OCI-LY7 (cell line): ENCODE measurements at regions not wholly inside any gene's neighbourhood (a gene's known extent, or its start where the extent isn't known, plus 50 kb on each side); places are given as distances from the start of the nearest gene placed in this dataset.

Source experiments
- BruUV-seq: library from RNA; stranded (reverse); fragments of 400-500 nt; replicated peaks from 2 replicates; lab custom pipeline; 2021; lab: Mats Ljungman, UMichigan
- CTCF ChIA-PET: fragments of 300-600 bp; sonication (Branson Sonifier 250); formaldehyde crosslinking; loops from one replicate; lab custom pipeline; 2022; ENCODE audit warnings: antibody characterized with exemption; ENCODE audit not compliant: unreplicated experiment; lab: Charles Lee
- POLR2A ChIA-PET: fragments of 300-600 bp; sonication (Branson Sonifier 250); formaldehyde crosslinking; loops from one replicate; lab custom pipeline; 2022; ENCODE audit warnings: antibody characterized with exemption; lab: Charles Lee
- DNase-seq: peaks from one replicate; pipeline ENCODE4 v3.0.0-alpha.2; 2015; ENCODE audit warnings: low spot score
- H2AFZ ChIP-seq: fragments of 200-600 bp; sonication (generic), shearing (Covaris generic); 2 replicates; pipeline ENCODE4 v1.6.1; 2014; ENCODE audit warnings: mild to moderate bottlenecking, antibody characterized with exemption, low read length, moderate library complexity
- H3K27ac ChIP-seq: fragments of 200-600 bp; sonication (generic); 2 replicates; pipeline ENCODE4 v1.5.1; 2014; ENCODE audit warnings: mixed run types, low read depth, mild to moderate bottlenecking, moderate library complexity, low read length, inconsistent platforms; ENCODE audit not compliant: poor library complexity, severe bottlenecking
- H3K36me3 ChIP-seq: fragments of 200-600 bp; sonication (generic); 2 replicates; pipeline ENCODE4 v1.6.1; 2014; ENCODE audit warnings: mild to moderate bottlenecking, antibody characterized with exemption, low read length, moderate library complexity, mixed read lengths; ENCODE audit not compliant: insufficient read depth
- H3K4me1 ChIP-seq: fragments of 200-600 bp; sonication (generic); 2 replicates; pipeline ENCODE4 v1.5.1; 2014; ENCODE audit warnings: mild to moderate bottlenecking, low read length; ENCODE audit not compliant: insufficient read depth, poor library complexity, severe bottlenecking
- H3K4me2 ChIP-seq: fragments of 200-600 bp; sonication (generic); 2 replicates; pipeline ENCODE4 v1.6.1; 2014; ENCODE audit warnings: mild to moderate bottlenecking, low read length
- H3K4me3 ChIP-seq: fragments of 200-600 bp; sonication (generic); 2 replicates; pipeline ENCODE4 v1.5.1; 2014; ENCODE audit warnings: mild to moderate bottlenecking, low read depth, low read length; ENCODE audit not compliant: poor library complexity, severe bottlenecking
- H3K79me2 ChIP-seq: fragments of 200-600 bp; sonication (generic); 2 replicates; pipeline ENCODE4 v1.6.1; 2016; ENCODE audit warnings: low read depth, mild to moderate bottlenecking, low read length, moderate library complexity, mixed read lengths; ENCODE audit not compliant: insufficient read depth
- H3K9me2 ChIP-seq: fragments of 200-600 bp; sonication (generic); 2 replicates; pipeline ENCODE4 v1.6.1; 2016; ENCODE audit warnings: mild to moderate bottlenecking, low read length, mixed read lengths; ENCODE audit not compliant: insufficient read depth
- H3K9me3 ChIP-seq: fragments of 200-600 bp; sonication (generic); 2 replicates; pipeline ENCODE4 v1.6.1; 2014; ENCODE audit warnings: mild to moderate bottlenecking, mixed run types, low read length, mixed read lengths
- H4K20me1 ChIP-seq: fragments of 200-600 bp; sonication (generic); 2 replicates; pipeline ENCODE4 v1.6.1; 2014; ENCODE audit warnings: mild to moderate bottlenecking, antibody characterized with exemption, low read length, moderate library complexity, mixed read lengths; ENCODE audit not compliant: insufficient read depth
- EZH2phosphoT487 ChIP-seq: fragments of 200-600 bp; sonication (generic); IDR thresholded peaks from 2 replicates; pipeline ENCODE4 v1.6.1; 2018; ENCODE audit warnings: low read depth, borderline replicate concordance, mild to moderate bottlenecking, mixed run types, antibody characterized with exemption, low read length, moderate library complexity, mixed read lengths
- intact Hi-C: fragments of 100-400 bp; cut with micrococcal nuclease; formaldehyde crosslinking; loops from one replicate; pipeline ENCODE4 v1.10.0; 2022; ENCODE audit not compliant: unreplicated experiment
- TF ChIP-seq, protein P1 (sequence below): fragments of 200-600 bp; sonication (generic); conservative IDR thresholded peaks from 2 replicates; pipeline ENCODE4 v1.5.1; 2014; ENCODE audit warnings: mild to moderate bottlenecking, antibody characterized with exemption, low read length, moderate library complexity, mixed read lengths

GRCh38 chr2:23042216-23042906 is 342.6 kb upstream of the KLHL29 start:
- Histone ChIP-seq H3K4me3 (no peak overlapping the region), H4K20me1 (no peaks in the 10 kb centered on the region), H3K9me2 (no peaks in the 10 kb centered on the region), H2AFZ (no peak overlapping the region), H3K9me3 (no peaks in the 10 kb centered on the region), H3K79me2 (no peaks in the 10 kb centered on the region), H3K4me1 (no peaks in the 10 kb centered on the region), H3K36me3 (no peaks in the 10 kb centered on the region), H3K4me2 (no peak overlapping the region), H3K27ac (no peak overlapping the region)
- no peak for TF ChIP-seq EZH2phosphoT487
- TF ChIP-seq, protein P1, sequence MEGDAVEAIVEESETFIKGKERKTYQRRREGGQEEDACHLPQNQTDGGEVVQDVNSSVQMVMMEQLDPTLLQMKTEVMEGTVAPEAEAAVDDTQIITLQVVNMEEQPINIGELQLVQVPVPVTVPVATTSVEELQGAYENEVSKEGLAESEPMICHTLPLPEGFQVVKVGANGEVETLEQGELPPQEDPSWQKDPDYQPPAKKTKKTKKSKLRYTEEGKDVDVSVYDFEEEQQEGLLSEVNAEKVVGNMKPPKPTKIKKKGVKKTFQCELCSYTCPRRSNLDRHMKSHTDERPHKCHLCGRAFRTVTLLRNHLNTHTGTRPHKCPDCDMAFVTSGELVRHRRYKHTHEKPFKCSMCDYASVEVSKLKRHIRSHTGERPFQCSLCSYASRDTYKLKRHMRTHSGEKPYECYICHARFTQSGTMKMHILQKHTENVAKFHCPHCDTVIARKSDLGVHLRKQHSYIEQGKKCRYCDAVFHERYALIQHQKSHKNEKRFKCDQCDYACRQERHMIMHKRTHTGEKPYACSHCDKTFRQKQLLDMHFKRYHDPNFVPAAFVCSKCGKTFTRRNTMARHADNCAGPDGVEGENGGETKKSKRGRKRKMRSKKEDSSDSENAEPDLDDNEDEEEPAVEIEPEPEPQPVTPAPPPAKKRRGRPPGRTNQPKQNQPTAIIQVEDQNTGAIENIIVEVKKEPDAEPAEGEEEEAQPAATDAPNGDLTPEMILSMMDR, result no peak
- CTCF ChIA-PET, result no interaction called here
- BruUV-seq, result no TSS peak
- DNase-seq, result no peak
- intact Hi-C loops, result no loop called here
- POLR2A ChIA-PET, result interaction anchor here (0.8 kb wide), 1 partner anchor 682 kb away, joined by 4 read pairs; no protein-coding TSS in a partner anchor

DNA sequence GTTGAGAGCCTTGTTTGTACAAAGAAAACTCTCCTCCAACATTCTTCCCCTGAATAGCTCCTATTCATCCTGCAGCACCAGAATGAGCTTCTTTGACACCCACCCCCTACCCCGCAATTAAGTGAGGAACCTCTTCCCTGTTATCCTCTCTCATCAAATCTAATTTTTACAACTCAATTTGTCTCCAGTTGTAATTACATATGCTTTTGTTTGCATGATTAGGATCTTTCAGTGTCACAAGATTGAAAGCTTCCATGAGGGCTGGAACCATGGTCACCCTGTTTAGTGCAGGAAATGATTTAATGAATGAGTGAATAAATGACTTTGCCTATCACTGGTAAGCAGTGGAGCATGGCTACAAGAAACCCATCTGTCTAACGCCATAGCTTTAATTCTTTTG is 334.6 kb upstream of the KLHL29 start:
- DNase-seq, result no peak
- no peak overlapping the region for H3K27ac ChIP-seq
- H3K4me3 ChIP-seq, result no peak overlapping the region
- ChIA-PET CTCF (no interaction called here), POLR2A (no interaction called here)
- no peak overlapping the region for H3K4me2 ChIP-seq
- H4K20me1 ChIP-seq, result no peaks in the 10 kb centered on the region
- BruUV-seq, result no TSS peak
- no peaks in the 10 kb centered on the region for H3K9me2 ChIP-seq
- intact Hi-C loops, result no loop called here
- H3K4me1 ChIP-seq, result no peaks in the 10 kb centered on the region
- no peaks in the 10 kb centered on the region for H3K36me3 ChIP-seq
- no peak overlapping the region for H2AFZ ChIP-seq
- TF ChIP-seq, protein P1, result no peak
- TF ChIP-seq EZH2phosphoT487, result no peak
- no peaks in the 10 kb centered on the region for H3K79me2 ChIP-seq
- no peaks in the 10 kb centered on the region for H3K9me3 ChIP-seq

- Histone ChIP-seq H3K9me2 (no peaks in the 10 kb centered on the region), H3K27ac (no peak overlapping the region), H3K4me2 (no peak overlapping the region), H3K4me1 (no peaks in the 10 kb centered on the region), H2AFZ (no peak overlapping the region), H4K20me1 (no peaks in the 10 kb centered on the region), H3K4me3 (no peak overlapping the region), H3K36me3 (no peaks in the 10 kb centered on the region), H3K9me3 (no peaks in the 10 kb centered on the region), H3K79me2 (no peaks in the 10 kb centered on the region)
- TF ChIP-seq EZH2phosphoT487, result no peak
- TF ChIP-seq, protein P1, result no peak
- POLR2A ChIA-PET, result no interaction called here
- DNase-seq, result no peak
- CTCF ChIA-PET, result no interaction called here
- BruUV-seq, result no TSS peak
- intact Hi-C loops, result no loop called here
Measured at GRCh38 chr2:23053601-23054000, 331.4 kb upstream of the KLHL29 start.
